OCI-LY3 (cell line): ENCODE measurements at regions not wholly inside any gene's neighbourhood (a gene's known extent, or its start where the extent isn't known, plus 50 kb on each side); places are given as distances from the start of the nearest gene placed in this dataset.

ENCODE experiments used
- H2AFZ ChIP-seq: fragments of 200-600, 300-600 bp; shearing (Covaris generic); 2 replicates; pipeline ENCODE4 v1.6.0; 2014; ENCODE audit warnings: antibody characterized with exemption, low read depth, low read length
- H3K27ac ChIP-seq: fragments of 200-600, 300-600 bp; sonication (generic); 2 replicates; pipeline ENCODE4 v1.5.1; 2014; ENCODE audit warnings: mild to moderate bottlenecking, low read length, moderate library complexity, mixed read lengths
- H3K27me3 ChIP-seq: fragments of 200-600, 300-600 bp; sonication (generic); 2 replicates; pipeline ENCODE4 v1.6.1; 2014; ENCODE audit warnings: low read depth, low read length, mixed read lengths
- H3K36me3 ChIP-seq: fragments of 200-600, 300-600 bp; sonication (generic); replicated peaks from 2 replicates; pipeline ENCODE3; 2014; ENCODE audit warnings: low read depth, low read length, mixed read lengths
- H3K4me1 ChIP-seq: fragments of 300-600, 200-600 bp; sonication (generic); 2 replicates; pipeline ENCODE4 v1.6.1; 2014; ENCODE audit warnings: low read length, mixed read lengths
- H3K4me2 ChIP-seq: fragments of 200-600, 300-600 bp; sonication (generic); 2 replicates; pipeline ENCODE4 v1.6.1; 2014; ENCODE audit warnings: low read length, mixed read lengths
- H3K4me3 ChIP-seq: fragments of 300-600, 200-600 bp; sonication (generic); 2 replicates; pipeline ENCODE4 v1.5.1; 2014; ENCODE audit warnings: antibody characterized with exemption, mild to moderate bottlenecking, low read length, moderate library complexity
- H3K79me2 ChIP-seq: fragments of 300-600, 200-600 bp; shearing (Covaris generic); 2 replicates; pipeline ENCODE4 v1.6.1; 2014; ENCODE audit warnings: mild to moderate bottlenecking, low read length, mixed read lengths
- H3K9ac ChIP-seq: fragments of 300-600, 200-600 bp; shearing (Covaris generic); 2 replicates; pipeline ENCODE4 v1.6.0; 2014; ENCODE audit warnings: mild to moderate bottlenecking, low read length, moderate library complexity
- H3K9me3 ChIP-seq: fragments of 200-600, 300-600 bp; shearing (Covaris generic); 2 replicates; pipeline ENCODE4 v1.6.1; 2014; ENCODE audit warnings: low read length, mixed read lengths; ENCODE audit not compliant: insufficient read depth
- H4K20me1 ChIP-seq: fragments of 200-600, 300-600 bp; sonication (generic); 2 replicates; pipeline ENCODE4 v1.6.1; 2016; ENCODE audit warnings: low read length, mixed read lengths; ENCODE audit not compliant: insufficient read depth
- CTCF ChIP-seq: fragments of 200-600, 300-600 bp; sonication (generic); IDR thresholded peaks from 2 replicates; pipeline ENCODE4 v1.5.1; 2014; ENCODE audit warnings: antibody characterized with exemption, low read length, low read depth
- EZH2phosphoT487 ChIP-seq: fragments of 200-600 bp; shearing (Covaris generic); IDR thresholded peaks from 2 replicates; pipeline ENCODE4 v1.6.1; 2018; ENCODE audit warnings: antibody characterized with exemption, mixed run types, low read depth

- Histone ChIP-seq H3K4me2 (no peak overlapping the region), H3K79me2 (no peaks in the 10 kb centered on the region), H3K27me3 (no peaks in the 10 kb centered on the region), H3K36me3 (no peaks in the 10 kb centered on the region), H3K9ac (no peak overlapping the region), H2AFZ (no peak overlapping the region), H3K27ac (no peak overlapping the region), H4K20me1 (no peaks in the 10 kb centered on the region; the same call in 1 of the 2 replicates), H3K4me1 (no peaks in the 10 kb centered on the region), H3K4me3 (no peak overlapping the region), H3K9me3 (no peaks in the 10 kb centered on the region)
- TF ChIP-seq EZH2phosphoT487 (no peak), CTCF (no peak)
Observed at GRCh38 chr20:60300374-60300773, 342.2 kb downstream of the CDH26 start.

- no peaks in the 10 kb centered on the region for H3K79me2 ChIP-seq
- H2AFZ ChIP-seq, result no peak overlapping the region
- H3K9ac ChIP-seq, result no peak overlapping the region
- no peaks in the 10 kb centered on the region for H3K9me3 ChIP-seq
- no peaks in the 10 kb centered on the region; the same call in 1 of the 2 replicates for H4K20me1 ChIP-seq
- no peaks in the 10 kb centered on the region for H3K36me3 ChIP-seq
- no peak overlapping the region for H3K4me2 ChIP-seq
- no peaks in the 10 kb centered on the region for H3K4me1 ChIP-seq
- TF ChIP-seq EZH2phosphoT487 (no peak), CTCF (no peak)
- no peaks in the 10 kb centered on the region for H3K27me3 ChIP-seq
- H3K27ac ChIP-seq, result no peak overlapping the region
- H3K4me3 ChIP-seq, result no peak overlapping the region
Observed at GRCh38 chr20:60302875-60303274, 344.7 kb downstream of the CDH26 start.

GRCh38 chr20:60304026-60304590, 345.9 kb downstream of the CDH26 start:
- H3K9ac ChIP-seq, result no peak overlapping the region
- no peak overlapping the region for H3K4me3 ChIP-seq
- no peak overlapping the region for H3K27ac ChIP-seq
- H3K9me3 ChIP-seq, result no peaks in the 10 kb centered on the region
- H3K36me3 ChIP-seq, result no peaks in the 10 kb centered on the region
- no peak overlapping the region for H2AFZ ChIP-seq
- H3K4me2 ChIP-seq, result no peak overlapping the region
- H3K27me3 ChIP-seq, result no peaks in the 10 kb centered on the region
- no peaks in the 10 kb centered on the region; the same call in 1 of the 2 replicates for H4K20me1 ChIP-seq
- TF ChIP-seq CTCF (no peak), EZH2phosphoT487 (no peak)
- H3K79me2 ChIP-seq, result no peaks in the 10 kb centered on the region
- no peaks in the 10 kb centered on the region for H3K4me1 ChIP-seq

GRCh38 chr20:60304931-60305330, 346.7 kb downstream of the CDH26 start:
- Histone ChIP-seq H3K4me3 (no peak overlapping the region), H4K20me1 (no peaks in the 10 kb centered on the region), H3K79me2 (no peaks in the 10 kb centered on the region), H2AFZ (no peak overlapping the region), H3K9ac (no peak overlapping the region), H3K4me2 (no peak overlapping the region), H3K27me3 (no peaks in the 10 kb centered on the region), H3K36me3 (no peaks in the 10 kb centered on the region), H3K27ac (no peak overlapping the region), H3K9me3 (no peaks in the 10 kb centered on the region), H3K4me1 (no peaks in the 10 kb centered on the region)
- TF ChIP-seq CTCF (no peak), EZH2phosphoT487 (no peak)
